Liver (tissue), 3 donors: ENCODE measurements at regions not wholly inside any gene's neighbourhood (a gene's known extent, or its start where the extent isn't known, plus 50 kb on each side); places are given as distances from the start of the nearest gene placed in this dataset.

ENCODE experiments used
- EGR1 ChIP-seq, 2 donors: IDR thresholded peaks; 2 replicates each; pipeline ENCODE4 v1.6.1; 2016 to 2018; ENCODE audit warnings: antibody characterized with exemption in 2 of 2, low read depth in 2 of 2
- GABPA ChIP-seq, 2 donors: IDR thresholded peaks in 1 of 2; conservative IDR thresholded peaks in 1 of 2; 2 replicates each; pipeline ENCODE4 v1.6.1; 2016; ENCODE audit warnings: antibody characterized with exemption in 2 of 2, mild to moderate bottlenecking in 1 of 2, moderate library complexity in 1 of 2
- RAD21 ChIP-seq, 2 donors: IDR thresholded peaks; 2 replicates each; pipeline ENCODE4 v1.6.1; 2016; ENCODE audit warnings: antibody characterized with exemption in 2 of 2, mild to moderate bottlenecking in 2 of 2
- RXRA ChIP-seq, 2 donors: IDR thresholded peaks; 2 replicates each; pipeline ENCODE4 v1.6.1; 2017 to 2018; ENCODE audit warnings: antibody characterized with exemption in 2 of 2, mild to moderate bottlenecking in 1 of 2
- SP1 ChIP-seq: IDR thresholded peaks from 2 replicates; pipeline ENCODE4 v1.6.1; 2018; ENCODE audit warnings: antibody characterized with exemption, mild to moderate bottlenecking
- TAF1 ChIP-seq: conservative IDR thresholded peaks from 2 replicates; pipeline ENCODE4 v1.6.1; 2016; ENCODE audit warnings: antibody characterized with exemption, mild to moderate bottlenecking
- YY1 ChIP-seq: IDR thresholded peaks from 2 replicates; pipeline ENCODE4 v1.6.1; 2016; ENCODE audit warnings: antibody characterized with exemption, mild to moderate bottlenecking
- TF ChIP-seq, protein P1 (sequence below): fragments of 150-350 bp; IDR thresholded peaks from 2 replicates; pipeline ENCODE4 v1.5.1; 2017; ENCODE audit warnings: improper control_type of control experiment, low read depth, low read length; ENCODE audit not compliant: missing input control
- TF ChIP-seq, protein P2 (sequence below): IDR thresholded peaks from 2 replicates; pipeline ENCODE4 v1.6.1; 2016; ENCODE audit warnings: antibody characterized with exemption, mild to moderate bottlenecking
- TF ChIP-seq, protein P3 (sequence below): IDR thresholded peaks from 2 replicates; pipeline ENCODE4 v1.6.1; 2016; ENCODE audit warnings: antibody characterized with exemption
- TF ChIP-seq, protein P4 (sequence below): IDR thresholded peaks from 2 replicates; pipeline ENCODE4 v1.6.1; 2016; ENCODE audit warnings: antibody characterized with exemption
- TF ChIP-seq, protein P5 (sequence below): IDR thresholded peaks from 2 replicates; pipeline ENCODE4 v1.6.1; 2016; ENCODE audit warnings: antibody characterized with exemption
- donor health status: healthy.
- donor health status: healthy.

DNA sequence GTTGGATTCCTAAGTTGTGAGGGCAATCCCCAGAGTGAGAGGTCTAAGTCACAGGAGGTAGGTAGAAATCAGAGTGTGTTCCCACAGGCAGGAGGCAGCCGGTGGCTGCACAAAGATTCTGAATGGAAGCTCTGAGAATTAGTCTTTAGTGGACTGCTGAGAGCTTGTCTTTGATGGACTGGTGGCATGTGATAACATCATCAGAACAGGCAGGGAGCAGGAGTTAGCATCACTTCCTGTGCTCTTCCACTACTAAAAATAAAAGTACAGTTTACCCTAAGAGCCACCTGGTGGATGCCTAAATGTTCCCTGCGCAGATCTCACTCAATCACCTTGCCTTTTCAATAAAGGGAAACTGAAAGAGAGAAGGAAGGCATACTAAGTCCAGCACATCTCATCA is 294.6 kb upstream of the POU3F2 start:
- no peak for TF ChIP-seq YY1
- TF ChIP-seq, protein P1, sequence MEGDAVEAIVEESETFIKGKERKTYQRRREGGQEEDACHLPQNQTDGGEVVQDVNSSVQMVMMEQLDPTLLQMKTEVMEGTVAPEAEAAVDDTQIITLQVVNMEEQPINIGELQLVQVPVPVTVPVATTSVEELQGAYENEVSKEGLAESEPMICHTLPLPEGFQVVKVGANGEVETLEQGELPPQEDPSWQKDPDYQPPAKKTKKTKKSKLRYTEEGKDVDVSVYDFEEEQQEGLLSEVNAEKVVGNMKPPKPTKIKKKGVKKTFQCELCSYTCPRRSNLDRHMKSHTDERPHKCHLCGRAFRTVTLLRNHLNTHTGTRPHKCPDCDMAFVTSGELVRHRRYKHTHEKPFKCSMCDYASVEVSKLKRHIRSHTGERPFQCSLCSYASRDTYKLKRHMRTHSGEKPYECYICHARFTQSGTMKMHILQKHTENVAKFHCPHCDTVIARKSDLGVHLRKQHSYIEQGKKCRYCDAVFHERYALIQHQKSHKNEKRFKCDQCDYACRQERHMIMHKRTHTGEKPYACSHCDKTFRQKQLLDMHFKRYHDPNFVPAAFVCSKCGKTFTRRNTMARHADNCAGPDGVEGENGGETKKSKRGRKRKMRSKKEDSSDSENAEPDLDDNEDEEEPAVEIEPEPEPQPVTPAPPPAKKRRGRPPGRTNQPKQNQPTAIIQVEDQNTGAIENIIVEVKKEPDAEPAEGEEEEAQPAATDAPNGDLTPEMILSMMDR, result no peak
- TF ChIP-seq, protein P2, sequence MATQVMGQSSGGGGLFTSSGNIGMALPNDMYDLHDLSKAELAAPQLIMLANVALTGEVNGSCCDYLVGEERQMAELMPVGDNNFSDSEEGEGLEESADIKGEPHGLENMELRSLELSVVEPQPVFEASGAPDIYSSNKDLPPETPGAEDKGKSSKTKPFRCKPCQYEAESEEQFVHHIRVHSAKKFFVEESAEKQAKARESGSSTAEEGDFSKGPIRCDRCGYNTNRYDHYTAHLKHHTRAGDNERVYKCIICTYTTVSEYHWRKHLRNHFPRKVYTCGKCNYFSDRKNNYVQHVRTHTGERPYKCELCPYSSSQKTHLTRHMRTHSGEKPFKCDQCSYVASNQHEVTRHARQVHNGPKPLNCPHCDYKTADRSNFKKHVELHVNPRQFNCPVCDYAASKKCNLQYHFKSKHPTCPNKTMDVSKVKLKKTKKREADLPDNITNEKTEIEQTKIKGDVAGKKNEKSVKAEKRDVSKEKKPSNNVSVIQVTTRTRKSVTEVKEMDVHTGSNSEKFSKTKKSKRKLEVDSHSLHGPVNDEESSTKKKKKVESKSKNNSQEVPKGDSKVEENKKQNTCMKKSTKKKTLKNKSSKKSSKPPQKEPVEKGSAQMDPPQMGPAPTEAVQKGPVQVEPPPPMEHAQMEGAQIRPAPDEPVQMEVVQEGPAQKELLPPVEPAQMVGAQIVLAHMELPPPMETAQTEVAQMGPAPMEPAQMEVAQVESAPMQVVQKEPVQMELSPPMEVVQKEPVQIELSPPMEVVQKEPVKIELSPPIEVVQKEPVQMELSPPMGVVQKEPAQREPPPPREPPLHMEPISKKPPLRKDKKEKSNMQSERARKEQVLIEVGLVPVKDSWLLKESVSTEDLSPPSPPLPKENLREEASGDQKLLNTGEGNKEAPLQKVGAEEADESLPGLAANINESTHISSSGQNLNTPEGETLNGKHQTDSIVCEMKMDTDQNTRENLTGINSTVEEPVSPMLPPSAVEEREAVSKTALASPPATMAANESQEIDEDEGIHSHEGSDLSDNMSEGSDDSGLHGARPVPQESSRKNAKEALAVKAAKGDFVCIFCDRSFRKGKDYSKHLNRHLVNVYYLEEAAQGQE, result no peak
- no peak for TF ChIP-seq SP1
- TF ChIP-seq, protein P3, sequence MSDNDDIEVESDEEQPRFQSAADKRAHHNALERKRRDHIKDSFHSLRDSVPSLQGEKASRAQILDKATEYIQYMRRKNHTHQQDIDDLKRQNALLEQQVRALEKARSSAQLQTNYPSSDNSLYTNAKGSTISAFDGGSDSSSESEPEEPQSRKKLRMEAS, result no peak
- TF ChIP-seq RAD21 (IDR thresholded peaks at IDR 0.05), result no peak
- TF ChIP-seq GABPA (IDR thresholded peaks at IDR 0.05 in 1 of 2, conservative IDR thresholded peaks at IDR 0.05 in 1 of 2), result no peak
- no peak for TF ChIP-seq TAF1
- no peak for TF ChIP-seq RXRA (IDR thresholded peaks at IDR 0.05)
- TF ChIP-seq, protein P4, sequence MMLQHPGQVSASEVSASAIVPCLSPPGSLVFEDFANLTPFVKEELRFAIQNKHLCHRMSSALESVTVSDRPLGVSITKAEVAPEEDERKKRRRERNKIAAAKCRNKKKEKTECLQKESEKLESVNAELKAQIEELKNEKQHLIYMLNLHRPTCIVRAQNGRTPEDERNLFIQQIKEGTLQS, result no peak
- no peak for TF ChIP-seq EGR1 (IDR thresholded peaks at IDR 0.05; ENCODE audit: low read depth in 2 of 2)
- TF ChIP-seq, protein P5, sequence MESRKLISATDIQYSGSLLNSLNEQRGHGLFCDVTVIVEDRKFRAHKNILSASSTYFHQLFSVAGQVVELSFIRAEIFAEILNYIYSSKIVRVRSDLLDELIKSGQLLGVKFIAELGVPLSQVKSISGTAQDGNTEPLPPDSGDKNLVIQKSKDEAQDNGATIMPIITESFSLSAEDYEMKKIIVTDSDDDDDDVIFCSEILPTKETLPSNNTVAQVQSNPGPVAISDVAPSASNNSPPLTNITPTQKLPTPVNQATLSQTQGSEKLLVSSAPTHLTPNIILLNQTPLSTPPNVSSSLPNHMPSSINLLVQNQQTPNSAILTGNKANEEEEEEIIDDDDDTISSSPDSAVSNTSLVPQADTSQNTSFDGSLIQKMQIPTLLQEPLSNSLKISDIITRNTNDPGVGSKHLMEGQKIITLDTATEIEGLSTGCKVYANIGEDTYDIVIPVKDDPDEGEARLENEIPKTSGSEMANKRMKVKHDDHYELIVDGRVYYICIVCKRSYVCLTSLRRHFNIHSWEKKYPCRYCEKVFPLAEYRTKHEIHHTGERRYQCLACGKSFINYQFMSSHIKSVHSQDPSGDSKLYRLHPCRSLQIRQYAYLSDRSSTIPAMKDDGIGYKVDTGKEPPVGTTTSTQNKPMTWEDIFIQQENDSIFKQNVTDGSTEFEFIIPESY, result no peak
